C4-2B (cell line): ENCODE measurements at regions not wholly inside any gene's neighbourhood (a gene's known extent, or its start where the extent isn't known, plus 50 kb on each side); places are given as distances from the start of the nearest gene placed in this dataset.

ENCODE experiments used
- H3K27ac ChIP-seq: fragments of 450-650 bp; 2 replicates; pipeline ENCODE4 v1.5.1; 2017
- ZFX ChIP-seq: fragments of 450-650 bp; IDR thresholded peaks from 2 replicates; pipeline ENCODE4 v1.6.1; 2017
- TF ChIP-seq, protein P1 (sequence below): fragments of 450-650 bp; conservative IDR thresholded peaks from 2 replicates; pipeline ENCODE4 v1.5.1; 2017; ENCODE audit warnings: mild to moderate bottlenecking

DNA sequence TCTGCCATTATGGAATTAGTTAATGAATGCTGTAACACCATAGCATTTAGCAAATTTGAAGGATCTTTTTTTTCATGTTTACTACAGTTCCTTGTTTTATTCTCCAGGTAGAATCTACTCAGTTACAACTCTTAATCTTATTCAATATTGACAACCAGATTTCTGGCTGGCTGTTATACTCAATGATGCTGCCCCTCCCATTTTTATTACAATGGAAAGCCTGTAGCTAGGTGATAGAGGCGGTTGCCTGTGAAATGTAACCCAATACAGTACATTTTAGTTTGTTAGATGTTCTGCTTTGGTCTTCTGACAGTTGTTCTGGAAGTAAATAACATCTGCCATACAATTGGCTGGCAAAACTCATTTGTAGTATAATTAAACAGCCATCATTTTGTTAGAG, 294.2 kb downstream of the DMRTA1 start:
- H3K27ac ChIP-seq = no peak overlapping the region
- no peak for TF ChIP-seq ZFX

DNA sequence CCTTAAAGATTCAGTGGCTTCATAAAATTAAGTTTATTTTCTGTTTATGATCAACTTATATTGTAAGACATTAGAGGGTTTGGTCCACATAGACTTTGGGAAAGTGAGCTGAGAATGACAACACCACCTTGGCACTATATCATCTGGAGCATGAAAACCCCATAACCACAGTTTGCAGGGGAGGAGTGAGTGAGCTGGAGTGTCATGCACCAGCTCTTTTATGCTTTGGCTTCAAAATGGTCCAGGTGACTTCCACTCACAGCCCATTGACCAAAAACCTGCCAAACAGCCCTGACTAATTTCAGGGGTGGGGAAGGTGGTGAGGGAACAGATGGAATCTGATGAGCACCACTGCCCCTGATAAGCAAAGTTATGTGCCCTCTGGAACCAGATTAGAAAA, 295.8 kb downstream of the DMRTA1 start:
- H3K27ac ChIP-seq = no peak overlapping the region
- no peak for TF ChIP-seq ZFX
- TF ChIP-seq, protein P1, sequence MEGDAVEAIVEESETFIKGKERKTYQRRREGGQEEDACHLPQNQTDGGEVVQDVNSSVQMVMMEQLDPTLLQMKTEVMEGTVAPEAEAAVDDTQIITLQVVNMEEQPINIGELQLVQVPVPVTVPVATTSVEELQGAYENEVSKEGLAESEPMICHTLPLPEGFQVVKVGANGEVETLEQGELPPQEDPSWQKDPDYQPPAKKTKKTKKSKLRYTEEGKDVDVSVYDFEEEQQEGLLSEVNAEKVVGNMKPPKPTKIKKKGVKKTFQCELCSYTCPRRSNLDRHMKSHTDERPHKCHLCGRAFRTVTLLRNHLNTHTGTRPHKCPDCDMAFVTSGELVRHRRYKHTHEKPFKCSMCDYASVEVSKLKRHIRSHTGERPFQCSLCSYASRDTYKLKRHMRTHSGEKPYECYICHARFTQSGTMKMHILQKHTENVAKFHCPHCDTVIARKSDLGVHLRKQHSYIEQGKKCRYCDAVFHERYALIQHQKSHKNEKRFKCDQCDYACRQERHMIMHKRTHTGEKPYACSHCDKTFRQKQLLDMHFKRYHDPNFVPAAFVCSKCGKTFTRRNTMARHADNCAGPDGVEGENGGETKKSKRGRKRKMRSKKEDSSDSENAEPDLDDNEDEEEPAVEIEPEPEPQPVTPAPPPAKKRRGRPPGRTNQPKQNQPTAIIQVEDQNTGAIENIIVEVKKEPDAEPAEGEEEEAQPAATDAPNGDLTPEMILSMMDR = no peak

DNA sequence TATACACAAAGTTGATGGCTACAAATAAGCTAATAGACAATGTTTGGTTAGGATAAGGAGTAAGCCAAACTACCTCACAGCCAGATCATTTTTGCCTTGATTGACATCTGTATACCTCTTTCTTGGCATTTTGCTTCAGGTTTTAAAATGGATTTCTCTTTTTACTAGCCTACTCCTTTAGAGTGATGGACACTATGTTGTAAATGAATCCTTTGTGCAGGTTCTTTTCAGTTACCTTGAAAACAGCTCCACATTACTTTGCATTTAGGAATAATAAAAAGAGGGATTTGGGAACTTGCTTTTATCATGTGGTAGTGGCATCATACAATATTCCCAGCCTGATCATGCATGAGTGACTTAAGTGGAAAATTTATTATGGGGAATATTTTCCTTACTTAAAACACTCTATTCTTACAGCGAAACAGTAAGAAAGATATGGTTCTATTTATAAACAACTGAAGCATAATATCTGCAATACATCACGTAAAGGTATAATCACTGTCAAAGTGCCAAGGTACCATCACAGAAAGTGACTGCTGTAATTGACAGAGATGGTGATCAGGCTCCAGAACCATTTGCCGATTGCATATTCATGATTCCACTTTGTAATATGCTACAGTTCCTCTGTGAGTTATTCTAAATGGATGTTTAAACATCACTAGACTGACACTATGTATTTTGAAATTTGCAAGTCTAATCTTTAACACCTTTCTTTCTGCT, 327.0 kb downstream of the DMRTA1 start:
- no peak for TF ChIP-seq ZFX
- TF ChIP-seq, protein P1 = no peak
- no peak overlapping the region for H3K27ac ChIP-seq

DNA sequence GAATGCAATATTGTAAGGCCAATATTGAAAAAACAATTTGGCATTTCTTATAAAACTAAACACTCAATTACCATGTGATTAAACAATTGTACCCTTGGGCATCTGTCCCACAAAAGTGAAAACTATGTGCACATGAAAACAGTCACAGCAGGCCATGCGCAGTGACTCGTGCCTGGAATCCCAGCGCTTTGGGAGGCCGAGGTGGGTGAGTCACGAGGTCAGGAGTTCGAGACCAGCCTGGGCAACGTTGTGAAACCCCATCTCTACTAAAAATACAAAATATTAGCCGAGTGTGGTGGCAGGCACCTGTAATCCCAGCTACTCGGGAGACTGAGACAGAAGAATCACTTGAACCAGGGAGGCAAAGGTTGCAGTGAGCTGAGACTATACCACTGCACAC, 343.7 kb downstream of the DMRTA1 start:
- TF ChIP-seq, protein P1 = no peak
- TF ChIP-seq ZFX = no peak
- no peak overlapping the region for H3K27ac ChIP-seq

DNA sequence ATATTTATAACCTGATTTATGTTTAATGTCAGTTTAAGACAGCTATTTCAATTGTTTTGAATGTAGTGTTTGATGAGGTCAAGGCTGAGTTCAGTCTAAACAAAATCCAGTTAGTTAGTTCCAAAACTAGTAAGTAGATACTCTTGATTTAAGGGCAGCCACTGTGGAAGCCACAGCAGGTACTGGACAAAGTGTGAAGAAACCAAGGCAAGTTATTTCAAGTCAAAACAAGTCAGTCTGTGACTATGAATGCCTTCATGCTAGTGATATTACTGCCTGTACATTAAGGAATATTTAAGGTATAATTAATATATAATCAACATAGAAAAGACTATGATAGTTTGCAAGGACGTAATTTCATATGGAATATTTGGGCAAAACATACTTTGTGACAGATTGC, 362.3 kb downstream of the DMRTA1 start:
- H3K27ac ChIP-seq = no peak overlapping the region
- TF ChIP-seq, protein P1 = no peak
- no peak for TF ChIP-seq ZFX

DNA sequence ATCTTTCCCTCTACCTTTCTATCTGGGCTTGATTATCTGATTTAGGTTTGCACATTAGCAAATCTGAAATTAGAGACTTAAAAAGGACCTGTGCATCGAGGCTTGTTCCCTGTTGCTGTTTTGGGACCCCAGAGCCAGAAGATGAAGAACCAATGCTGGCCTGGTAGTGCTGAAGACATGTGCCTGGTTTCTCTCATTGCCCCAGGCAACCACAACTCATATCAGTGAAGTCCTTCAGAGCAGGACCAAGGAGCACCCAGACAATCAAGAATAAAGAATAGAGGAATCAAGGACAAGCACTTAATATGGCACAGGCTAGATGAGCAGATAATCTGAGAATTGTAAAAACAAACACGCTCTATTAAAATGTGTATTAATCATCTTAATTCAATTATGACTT, 362.7 kb downstream of the DMRTA1 start:
- H3K27ac ChIP-seq = no peak overlapping the region
- TF ChIP-seq, protein P1 = no peak
- no peak for TF ChIP-seq ZFX

DNA sequence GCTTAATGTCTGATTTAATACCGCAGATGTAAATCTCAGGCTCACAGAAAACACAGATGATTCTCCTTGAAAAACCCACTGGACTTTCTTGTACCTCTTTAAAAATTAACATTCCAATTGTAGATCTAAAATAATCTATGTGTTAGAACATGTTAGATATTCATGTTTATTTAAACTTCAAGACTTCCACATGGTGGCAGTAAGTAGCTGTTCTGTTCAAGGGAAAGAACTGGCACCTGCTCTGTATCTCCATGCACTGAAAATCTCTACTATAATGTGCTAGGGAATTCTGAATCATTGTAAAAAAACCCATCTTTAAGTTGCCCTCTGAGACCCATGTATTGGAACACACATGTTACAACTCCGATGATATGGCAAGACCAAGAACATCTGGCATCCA, 366.9 kb downstream of the DMRTA1 start:
- TF ChIP-seq, protein P1 = peak; percentile 73
- no peak for TF ChIP-seq ZFX
- H3K27ac ChIP-seq = no peak overlapping the region

DNA sequence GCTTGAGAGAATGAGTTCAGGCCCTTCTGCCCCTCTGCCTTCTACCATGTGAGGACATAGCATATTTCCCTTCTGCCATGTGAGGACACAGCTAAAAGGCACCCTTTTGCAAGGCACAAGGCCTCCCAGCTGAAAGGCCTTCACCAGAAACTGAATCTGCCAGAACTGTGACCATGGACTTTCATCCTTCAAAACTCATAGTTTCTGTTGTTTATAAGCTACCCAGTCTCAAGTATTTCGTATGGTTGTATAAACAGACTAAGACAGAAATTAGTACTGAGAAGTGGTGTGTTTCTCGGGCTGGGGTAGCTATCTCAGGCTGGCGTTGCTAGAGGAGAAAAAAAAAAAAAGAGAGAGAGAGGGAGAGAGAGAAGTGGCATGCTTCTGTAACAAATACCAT, 368.6 kb downstream of the DMRTA1 start:
- TF ChIP-seq, protein P1 = no peak
- no peak overlapping the region for H3K27ac ChIP-seq
